GM06990 (cell line): ENCODE measurements at regions not wholly inside any gene's neighbourhood (a gene's known extent, or its start where the extent isn't known, plus 50 kb on each side); places are given as distances from the start of the nearest gene placed in this dataset.

Source experiments
- DNase-seq: peaks from one replicate; pipeline ENCODE4 v3.0.0-alpha.2; 2011; ENCODE audit not compliant: insufficient read length; ENCODE audit errors: extremely low read depth
- H3K27me3 ChIP-seq: replicated peaks from 2 replicates; pipeline ENCODE4 v1.6.0; 2011; ENCODE audit warnings: low read length; ENCODE audit not compliant: control insufficient read depth, insufficient read depth
- H3K36me3 ChIP-seq: 2 replicates; pipeline ENCODE4 v1.5.1; 2011; ENCODE audit warnings: low read length; ENCODE audit not compliant: control insufficient read depth, insufficient read depth
- H3K4me3 ChIP-seq: replicated peaks from 2 replicates; pipeline ENCODE4 v1.5.1; 2011; ENCODE audit warnings: low read depth, mild to moderate bottlenecking, control low read depth, low read length
- CTCF ChIP-seq: IDR thresholded peaks from 2 replicates; pipeline ENCODE4 v1.5.1; 2011; ENCODE audit warnings: low read length, control low read depth, mild to moderate bottlenecking, inconsistent platforms; ENCODE audit not compliant: insufficient read depth, poor library complexity, severe bottlenecking

- DNase-seq, result no peak
- Histone ChIP-seq H3K4me3 (no peak overlapping the region), H3K36me3 (no peaks in the 10 kb centered on the region), H3K27me3 (no peaks in the 10 kb centered on the region; the same call in 1 of the 2 replicates)
- TF ChIP-seq CTCF, result no peak
Measured at GRCh38 chr9:108783731-108784495, 71.9 kb downstream of the ACTL7B start.

- no peak for TF ChIP-seq CTCF
- DNase-seq, result no peak
- no peaks in the 10 kb centered on the region; the same call in 1 of the 2 replicates for H3K27me3 ChIP-seq
- H3K36me3 ChIP-seq, result no peaks in the 10 kb centered on the region
- no peak overlapping the region for H3K4me3 ChIP-seq
Measured at GRCh38 chr9:108783326-108783725, 72.5 kb downstream of the ACTL7B start.

- H3K36me3 ChIP-seq, result no peaks in the 10 kb centered on the region
Measured at GRCh38 chr9:108780942-108781734, 74.6 kb downstream of the ACTL7B start.

GRCh38 chr9:108779551-108780325 is 76.0 kb downstream of the ACTL7B start:
- no peak for DNase-seq
- TF ChIP-seq CTCF, result no peak
- H3K27me3 ChIP-seq, result no peaks in the 10 kb centered on the region; the same call in 1 of the 2 replicates

More at GRCh38 chr9:108780942-108781734, 74.6 kb downstream of the ACTL7B start:
- no peak for TF ChIP-seq CTCF
- no peak for DNase-seq
- Histone ChIP-seq H3K4me3 (no peak overlapping the region), H3K27me3 (no peaks in the 10 kb centered on the region; the same call in 1 of the 2 replicates)

GRCh38 chr9:108776920-108777639 is 78.7 kb downstream of the ACTL7B start:
- Histone ChIP-seq H3K27me3 (no peaks in the 10 kb centered on the region; the same call in 1 of the 2 replicates), H3K36me3 (no peaks in the 10 kb centered on the region), H3K4me3 (no peak overlapping the region)
- no peak for DNase-seq
- TF ChIP-seq CTCF, result no peak

More at GRCh38 chr9:108779551-108780325, 76.0 kb downstream of the ACTL7B start:
- no peaks in the 10 kb centered on the region for H3K36me3 ChIP-seq
- no peak overlapping the region for H3K4me3 ChIP-seq
